ENCODE measurements at regions not wholly inside any gene's neighbourhood (a gene's known extent, or its start where the extent isn't known, plus 50 kb on each side); places are given as distances from the start of the nearest gene placed in this dataset.

GRCh38 chr10:121187391-121187790, 336.2 kb downstream of the WDR11 start:
- Histone ChIP-seq H3K27me3 (ENCODE audit: insufficient read depth, low read length) (peaks cover 5% of the 10 kb centered on the region; the same call in 1 of the 2 replicates), H3K79me2 (ENCODE audit: insufficient read depth, low read length) (no peaks in the 10 kb centered on the region), H4K20me1 (ENCODE audit: insufficient read depth) (no peaks in the 10 kb centered on the region), H3K4me3 (replicated peaks in 1 of 2; ENCODE audit: low read depth in 1 of 2, low read length in 2 of 2) (no peak overlapping the region), H2AFZ (ENCODE audit: low read depth, low read length, poor library complexity, severe bottlenecking) (no peak overlapping the region), H3K9me2 (ENCODE audit: insufficient read depth) (no peaks in the 10 kb centered on the region), H3K9me3 (ENCODE audit: control insufficient read depth in 1 of 2, insufficient read depth in 1 of 2, low read depth in 1 of 2, low read length in 2 of 2) (no peaks in the 10 kb centered on the region), H3K4me2 (ENCODE audit: low read length) (no peak overlapping the region), H3K27ac (ENCODE audit: low read depth, low read length) (no peak overlapping the region), H3K36me3 (ENCODE audit: control insufficient read depth in 1 of 2, insufficient read depth in 2 of 2, low read length in 2 of 2) (no peaks in the 10 kb centered on the region), H3K4me1 (ENCODE audit: control insufficient read depth in 1 of 2, insufficient read depth in 2 of 2, low read length in 2 of 2) (0 out of 4 replicates have a peak, but pooled peaks cover 0 to 2% of the 10 kb centered on the region in 2 experiments), H3K9ac (ENCODE audit: low read length) (no peak overlapping the region)
- CTCF ChIA-PET = interaction anchor here (1.9 kb wide), 1 partner anchor 476 kb away, joined by 8 read pairs; no protein-coding TSS in a partner anchor
- intact Hi-C loops (cut with micrococcal nuclease) = no loop called here
- RAD21 ChIA-PET (ENCODE audit: low non-redundant PET in 1 of 2, low total read pairs in 2 of 2, uncharacterized antibody in 2 of 2, unreplicated experiment in 2 of 2) = no interaction called here
- no TSS peak for BruUV-seq (replicated peaks)
- ATAC-seq (peak; percentile 32; the same call in 1 of the 2 replicates), DNase-seq (ENCODE audit: low read depth, low spot score) (no peak)
- TF ChIP-seq RAD21 (IDR thresholded peaks at IDR 0.05; ENCODE audit: low read depth) (peak; percentile 49; the same call in 1 of the 2 replicates), FOSL1 (IDR thresholded peaks at IDR 0.05; ENCODE audit: low read depth) (0 out of 2 replicates have a peak, but pooled peaks have one; percentile 19), MAX (IDR thresholded peaks at IDR 0.05) (no peak), REST (IDR thresholded peaks at IDR 0.05; ENCODE audit: low read depth) (no peak)
- POLR2A ChIA-PET = interaction anchor here (0.6 kb wide), 1 partner anchor 258 kb away, joined by 4 read pairs; no protein-coding TSS in a partner anchor

GRCh38 chr10:121188005-121188404, 336.8 kb downstream of the WDR11 start:
- ChIA-PET RAD21 (ENCODE audit: low non-redundant PET in 1 of 2, low total read pairs in 2 of 2, uncharacterized antibody in 2 of 2, unreplicated experiment in 2 of 2) (no interaction called here), POLR2A (interaction anchor here (0.6 kb wide), 1 partner anchor 258 kb away, joined by 4 read pairs; no protein-coding TSS in a partner anchor), CTCF (interaction anchor here (1.9 kb wide), 1 partner anchor 475 kb away, joined by 8 read pairs; no protein-coding TSS in a partner anchor)
- Histone ChIP-seq H3K9ac (ENCODE audit: low read length) (no peak overlapping the region), H4K20me1 (ENCODE audit: insufficient read depth) (no peaks in the 10 kb centered on the region), H3K9me2 (ENCODE audit: insufficient read depth) (no peaks in the 10 kb centered on the region), H3K27ac (ENCODE audit: low read depth, low read length) (no peak overlapping the region), H3K27me3 (ENCODE audit: insufficient read depth, low read length) (peaks cover 5% of the 10 kb centered on the region; the same call in 1 of the 2 replicates), H3K4me1 (ENCODE audit: control insufficient read depth in 1 of 2, insufficient read depth in 2 of 2, low read length in 2 of 2) (0 out of 4 replicates have a peak, but pooled peaks cover 0 to 2% of the 10 kb centered on the region in 2 experiments), H3K36me3 (ENCODE audit: control insufficient read depth in 1 of 2, insufficient read depth in 2 of 2, low read length in 2 of 2) (no peaks in the 10 kb centered on the region), H3K4me2 (ENCODE audit: low read length) (no peak overlapping the region), H3K9me3 (ENCODE audit: control insufficient read depth in 1 of 2, insufficient read depth in 1 of 2, low read depth in 1 of 2, low read length in 2 of 2) (no peaks in the 10 kb centered on the region), H3K79me2 (ENCODE audit: insufficient read depth, low read length) (no peaks in the 10 kb centered on the region), H2AFZ (ENCODE audit: low read depth, low read length, poor library complexity, severe bottlenecking) (no peak overlapping the region), H3K4me3 (replicated peaks in 1 of 2; ENCODE audit: low read depth in 1 of 2, low read length in 2 of 2) (no peak overlapping the region)
- no peak for ATAC-seq
- no peak for DNase-seq (ENCODE audit: low read depth, low spot score)
- intact Hi-C loops (cut with micrococcal nuclease) = no loop called here
- BruUV-seq (replicated peaks) = no TSS peak
- TF ChIP-seq SIN3A (IDR thresholded peaks at IDR 0.05; ENCODE audit: low read depth) = no peak
- no peak for TF ChIP-seq ZNF274 (IDR thresholded peaks at IDR 0.05; ENCODE audit: low read depth, low read length)
- TF ChIP-seq FOSL1 (IDR thresholded peaks at IDR 0.05; ENCODE audit: low read depth) = no peak
- no peak for TF ChIP-seq EGR1 (IDR thresholded peaks at IDR 0.05; ENCODE audit: low read depth)
- no peak for TF ChIP-seq EZH2phosphoT487 (IDR thresholded peaks at IDR 0.05; ENCODE audit: borderline replicate concordance)
- TF ChIP-seq CTCF (IDR thresholded peaks at IDR 0.05 in 2 of 3, conservative IDR thresholded peaks at IDR 0.05 in 1 of 3; ENCODE audit: borderline replicate concordance in 1 of 3, insufficient read depth in 1 of 3, low read depth in 2 of 3, low read length in 2 of 3) = peak in 1 of 3 experiments; percentile 28; a peak in 1 of 6 replicates
- peak; percentile 44 for TF ChIP-seq RAD21 (IDR thresholded peaks at IDR 0.05; ENCODE audit: low read depth)
- TF ChIP-seq ZFX (IDR thresholded peaks at IDR 0.05) = no peak
- TF ChIP-seq MAX (IDR thresholded peaks at IDR 0.05) = no peak
- TF ChIP-seq CBX3 (IDR thresholded peaks at IDR 0.05; ENCODE audit: low read depth) = no peak
- peak; percentile 50; the same call in 1 of the 2 replicates for TF ChIP-seq CEBPB (IDR thresholded peaks at IDR 0.05; ENCODE audit: low read depth)
- no peak for TF ChIP-seq ATF3 (IDR thresholded peaks at IDR 0.05)
- TF ChIP-seq SP1 (IDR thresholded peaks at IDR 0.05; ENCODE audit: low read depth) = no peak
